Right lobe of liver (tissue), 6 donors: ENCODE measurements at regions not wholly inside any gene's neighbourhood (a gene's known extent, or its start where the extent isn't known, plus 50 kb on each side); places are given as distances from the start of the nearest gene placed in this dataset.

Experiments used
- ATAC-seq, 4 donors: fragments of 200-7000 bp; cut with Tn5 transposase; one replicate each; pipeline ENCODE4 v1.9.1; 2020; ENCODE audit warnings: mild to moderate bottlenecking in 4 of 4, moderate library complexity in 4 of 4
- DNase-seq, 3 donors: peaks; one replicate each; pipeline ENCODE4 v3.0.0-alpha.2; 2020
- H3K27ac ChIP-seq, 3 donors: fragments of 200-600 bp; one replicate each; pipeline ENCODE4 v1.8.0; 2022
- H3K27me3 ChIP-seq, 2 donors: fragments of 200-600 bp; one replicate each; pipeline ENCODE4 v1.8.0; 2022
- H3K36me3 ChIP-seq, 4 donors: fragments of 200-600 bp; sonication (generic) in 1 of 4; one replicate each; pipeline versions ENCODE4 v1.5.1 to v1.8.0; 2017 to 2022; ENCODE audit warnings: control low read depth in 1 of 4
- H3K4me1 ChIP-seq, 4 donors: fragments of 200-600 bp; sonication (generic) in 1 of 4; one replicate each; pipeline versions ENCODE4 v1.5.1 to v1.8.0; 2017 to 2022; ENCODE audit warnings: control low read depth in 1 of 4
- H3K4me3 ChIP-seq, 3 donors: fragments of 200-600 bp; one replicate each; pipeline ENCODE4 v1.8.0; 2022
- H3K9me3 ChIP-seq, 4 donors: fragments of 200-600 bp; sonication (generic) in 1 of 4; one replicate each; pipeline versions ENCODE4 v1.5.1 to v1.8.0; 2017 to 2022; ENCODE audit warnings: control low read depth in 1 of 4
- CTCF ChIP-seq, 4 donors: fragments of 200-600 bp in 3 of 4; fragments of 450-650 bp in 1 of 4; IDR thresholded peaks; one replicate each; pipeline versions ENCODE4 v1.5.1 to v1.8.0; 2016 to 2022; ENCODE audit warnings: antibody characterized with exemption in 4 of 4, mild to moderate bottlenecking in 2 of 4
- POLR2A ChIP-seq: fragments of 450-650 bp; IDR thresholded peaks from one replicate; pipeline ENCODE4 v1.6.1; 2017; ENCODE audit warnings: antibody characterized with exemption, mild to moderate bottlenecking
- WGBS: methylation state at CpG from one replicate; pipeline ENCODE4 v1.1.6; 2018; ENCODE audit warnings: low coverage, low lambda C conversion rate; ENCODE audit not compliant: insufficient coverage; ENCODE audit errors: missing lambda C conversion rate; 5-methylcytosine and 5-hydroxymethylcytosine counted together
- intact Hi-C, 2 donors: fragments of 100-400 bp; cut with DNase I; formaldehyde crosslinking; loops; one replicate each; pipeline versions ENCODE4 v1.11.2 to v1.14.1; 2022
- donor health status: DM: no; HTN: yes; CAD: no.
- donor health status: DM: no; HTN: no; CAD: no.
- donor health status: DM: no; HTN: no; CAD: no.
- donor health status: DM: no; HTN: yes; CAD: no.
- donor health status: DM: no; HTN: yes; CAD: no.

- Histone ChIP-seq H3K27me3 (no peaks in the 10 kb centered on the region), H3K4me1 (no peaks in the 10 kb centered on the region), H3K4me3 (no peak overlapping the region), H3K9me3 (no peaks in the 10 kb centered on the region), H3K27ac (no peak overlapping the region), H3K36me3 (no peaks in the 10 kb centered on the region)
- intact Hi-C loops: no loop called here
- ATAC-seq (no peak), DNase-seq (no peak)
- WGBS: 37% methylated on average over 7 of the region's 12 CpGs
- TF ChIP-seq CTCF (IDR thresholded peaks at IDR 0.05): no peak
- TF ChIP-seq POLR2A: no peak
Observed at GRCh38 chr6:169890049-169890448, 138.6 kb downstream of the ERMARD start.

- Histone ChIP-seq H3K27ac (no peak overlapping the region), H3K9me3 (no peaks in the 10 kb centered on the region), H3K4me3 (no peak overlapping the region), H3K36me3 (no peaks in the 10 kb centered on the region), H3K27me3 (no peaks in the 10 kb centered on the region), H3K4me1 (no peaks in the 10 kb centered on the region)
- 78% methylated on average over 6 of the region's 14 CpGs for WGBS
- no peak for DNase-seq
- TF ChIP-seq CTCF (IDR thresholded peaks at IDR 0.05) (no peak), POLR2A (no peak)
- intact Hi-C loops: no loop called here
- no peak for ATAC-seq
Observed at GRCh38 chr6:169887529-169888140, 136.2 kb downstream of the ERMARD start.

GRCh38 chr6:169886631-169887227 lies 135.3 kb downstream of the ERMARD start:
- 84% methylated on average over 11 of the region's 15 CpGs for WGBS
- Histone ChIP-seq H3K4me3 (no peak overlapping the region), H3K4me1 (no peaks in the 10 kb centered on the region), H3K9me3 (no peaks in the 10 kb centered on the region), H3K36me3 (no peaks in the 10 kb centered on the region), H3K27ac (no peak overlapping the region), H3K27me3 (no peaks in the 10 kb centered on the region)
- intact Hi-C loops: no loop called here
- DNase-seq: no peak
- ATAC-seq: no peak
- TF ChIP-seq POLR2A: no peak
- TF ChIP-seq CTCF (IDR thresholded peaks at IDR 0.05): no peak

- no peaks in the 10 kb centered on the region for H3K9me3 ChIP-seq
- intact Hi-C loops: no loop called here
- H3K4me3 ChIP-seq: no peak overlapping the region
- no peaks in the 10 kb centered on the region for H3K36me3 ChIP-seq
- 71% methylated on average over 1 of the region's 4 CpGs for WGBS
- no peak overlapping the region for H3K27ac ChIP-seq
- H3K4me1 ChIP-seq: no peaks in the 10 kb centered on the region
- TF ChIP-seq POLR2A (no peak), CTCF (IDR thresholded peaks at IDR 0.05) (no peak)
- DNase-seq: no peak
- no peak for ATAC-seq
- H3K27me3 ChIP-seq: no peaks in the 10 kb centered on the region
Observed at GRCh38 chr6:169885831-169886230, 134.4 kb downstream of the ERMARD start.
